ENCODE measurements at regions not wholly inside any gene's neighbourhood (a gene's known extent, or its start where the extent isn't known, plus 50 kb on each side); places are given as distances from the start of the nearest gene placed in this dataset.

GRCh38 chr2:12871694-12872315 is 155.1 kb downstream of the TRIB2 start:
- intact Hi-C loops (cut with micrococcal nuclease): no loop called here

DNA sequence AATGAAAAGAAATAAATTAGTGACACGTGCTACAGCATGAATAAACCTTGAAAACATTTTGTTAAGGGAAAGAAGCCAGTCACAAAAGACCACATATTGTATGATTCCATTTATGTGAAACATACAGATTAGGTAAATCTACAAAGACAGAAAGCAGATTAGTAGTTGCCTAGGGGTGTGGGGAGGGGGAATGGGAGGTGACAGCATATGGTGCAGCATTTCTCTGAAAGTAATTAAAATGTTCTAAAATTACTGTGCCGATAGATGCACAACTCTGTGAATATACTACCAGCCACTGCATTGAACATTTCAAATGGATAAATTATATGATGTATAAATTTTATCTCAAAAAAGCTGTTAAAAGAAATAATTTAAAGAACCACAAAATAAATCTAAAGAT is 161.0 kb downstream of the TRIB2 start:
- intact Hi-C loops (cut with micrococcal nuclease): no loop called here
- no peak overlapping the region for H3K4me3 ChIP-seq
- no peaks in the 10 kb centered on the region for H3K36me3 ChIP-seq
- H3K27ac ChIP-seq (replicated peaks): no peak overlapping the region
- no peaks in the 10 kb centered on the region for H3K27me3 ChIP-seq (ENCODE audit: low read depth)
- H3K9me3 ChIP-seq (replicated peaks): no peaks in the 10 kb centered on the region
- DNase-seq: no peak
- H3K4me1 ChIP-seq: no peaks in the 10 kb centered on the region
- TF ChIP-seq, protein P1, sequence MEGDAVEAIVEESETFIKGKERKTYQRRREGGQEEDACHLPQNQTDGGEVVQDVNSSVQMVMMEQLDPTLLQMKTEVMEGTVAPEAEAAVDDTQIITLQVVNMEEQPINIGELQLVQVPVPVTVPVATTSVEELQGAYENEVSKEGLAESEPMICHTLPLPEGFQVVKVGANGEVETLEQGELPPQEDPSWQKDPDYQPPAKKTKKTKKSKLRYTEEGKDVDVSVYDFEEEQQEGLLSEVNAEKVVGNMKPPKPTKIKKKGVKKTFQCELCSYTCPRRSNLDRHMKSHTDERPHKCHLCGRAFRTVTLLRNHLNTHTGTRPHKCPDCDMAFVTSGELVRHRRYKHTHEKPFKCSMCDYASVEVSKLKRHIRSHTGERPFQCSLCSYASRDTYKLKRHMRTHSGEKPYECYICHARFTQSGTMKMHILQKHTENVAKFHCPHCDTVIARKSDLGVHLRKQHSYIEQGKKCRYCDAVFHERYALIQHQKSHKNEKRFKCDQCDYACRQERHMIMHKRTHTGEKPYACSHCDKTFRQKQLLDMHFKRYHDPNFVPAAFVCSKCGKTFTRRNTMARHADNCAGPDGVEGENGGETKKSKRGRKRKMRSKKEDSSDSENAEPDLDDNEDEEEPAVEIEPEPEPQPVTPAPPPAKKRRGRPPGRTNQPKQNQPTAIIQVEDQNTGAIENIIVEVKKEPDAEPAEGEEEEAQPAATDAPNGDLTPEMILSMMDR (IDR thresholded peaks at IDR 0.05; ENCODE audit: borderline replicate concordance): no peak

More at GRCh38 chr2:12871694-12872315, 155.1 kb downstream of the TRIB2 start:
- no peak overlapping the region for H3K4me3 ChIP-seq
- no peaks in the 10 kb centered on the region for H3K9me3 ChIP-seq (replicated peaks)
- TF ChIP-seq, protein P1 (IDR thresholded peaks at IDR 0.05; ENCODE audit: borderline replicate concordance): no peak
- no peaks in the 10 kb centered on the region for H3K36me3 ChIP-seq
- no peaks in the 10 kb centered on the region for H3K27me3 ChIP-seq (ENCODE audit: low read depth)
- H3K4me1 ChIP-seq: no peaks in the 10 kb centered on the region
- no peak for DNase-seq
- H3K27ac ChIP-seq (replicated peaks): no peak overlapping the region

GRCh38 chr2:12879649-12880048 is 162.9 kb downstream of the TRIB2 start:
- no peaks in the 10 kb centered on the region for H3K36me3 ChIP-seq
- no peak for DNase-seq
- intact Hi-C loops (cut with micrococcal nuclease): no loop called here
- peaks cover 16% of the 10 kb centered on the region for H3K4me1 ChIP-seq
- TF ChIP-seq, protein P1 (IDR thresholded peaks at IDR 0.05; ENCODE audit: borderline replicate concordance): no peak
- no peak overlapping the region for H3K27ac ChIP-seq (replicated peaks)
- H3K4me3 ChIP-seq: no peak overlapping the region
- H3K27me3 ChIP-seq (ENCODE audit: low read depth): no peaks in the 10 kb centered on the region
- H3K9me3 ChIP-seq (replicated peaks): no peaks in the 10 kb centered on the region

DNA sequence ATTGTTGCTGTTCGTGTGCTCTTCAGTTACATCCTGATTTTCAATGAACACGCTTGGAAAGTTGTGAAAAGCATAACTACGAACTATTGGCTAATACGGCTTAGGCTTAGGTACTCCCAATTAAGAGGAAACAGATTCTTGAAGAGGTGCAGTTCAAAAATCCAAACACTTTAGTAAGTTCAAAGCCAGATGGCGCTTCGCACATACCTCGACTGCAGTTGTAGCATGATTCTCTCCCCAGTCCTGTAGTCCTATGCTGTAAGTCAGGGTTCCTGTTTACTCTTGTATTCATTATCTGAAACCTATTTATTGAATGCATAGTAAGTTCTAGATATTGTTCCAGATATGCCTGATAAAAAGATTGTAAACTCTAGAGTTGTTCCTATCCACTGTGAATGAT is 165.2 kb downstream of the TRIB2 start:
- no peaks in the 10 kb centered on the region for H3K9me3 ChIP-seq (replicated peaks)
- H3K4me3 ChIP-seq: no peak overlapping the region
- H3K27ac ChIP-seq (replicated peaks): no peak overlapping the region
- H3K36me3 ChIP-seq: no peaks in the 10 kb centered on the region
- H3K27me3 ChIP-seq (ENCODE audit: low read depth): no peaks in the 10 kb centered on the region
- intact Hi-C loops (cut with micrococcal nuclease): no loop called here
- TF ChIP-seq, protein P1 (IDR thresholded peaks at IDR 0.05; ENCODE audit: borderline replicate concordance): no peak
- DNase-seq: no peak
- peaks cover 33% of the 10 kb centered on the region for H3K4me1 ChIP-seq

DNA sequence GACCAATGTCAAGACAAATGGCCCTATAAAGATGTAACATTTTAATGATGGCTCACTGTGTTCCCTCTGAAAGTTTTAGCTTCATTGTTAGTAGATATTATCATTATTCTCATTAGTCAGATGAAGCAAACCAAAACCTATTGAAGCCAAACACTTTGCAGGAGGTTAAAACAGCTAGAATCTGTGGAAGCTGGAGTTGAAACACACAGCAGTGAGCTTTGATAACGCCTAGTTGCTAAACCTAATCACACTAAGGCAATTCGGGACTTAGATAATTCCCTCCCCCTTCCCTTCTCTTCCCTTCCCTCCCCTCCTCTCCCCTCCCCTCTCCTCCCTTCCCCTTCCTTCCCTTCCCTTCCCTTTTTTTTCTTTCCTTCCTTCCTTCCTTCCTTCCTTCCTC is 165.7 kb downstream of the TRIB2 start:
- TF ChIP-seq, protein P1 (IDR thresholded peaks at IDR 0.05; ENCODE audit: borderline replicate concordance): no peak
- no peak for DNase-seq
- H3K27ac ChIP-seq (replicated peaks): no peak overlapping the region
- H3K4me3 ChIP-seq: no peak overlapping the region
- no peaks in the 10 kb centered on the region for H3K36me3 ChIP-seq
- intact Hi-C loops (cut with micrococcal nuclease): no loop called here
- H3K9me3 ChIP-seq (replicated peaks): no peaks in the 10 kb centered on the region
- peaks cover 33% of the 10 kb centered on the region for H3K4me1 ChIP-seq
- H3K27me3 ChIP-seq (ENCODE audit: low read depth): no peaks in the 10 kb centered on the region

Data from left ventricle myocardium inferior (tissue), 1 donor.